DMS153 treated with DMSO at 0.1 percent for 48 hours (cell line): ENCODE measurements at regions not wholly inside any gene's neighbourhood (a gene's known extent, or its start where the extent isn't known, plus 50 kb on each side); places are given as distances from the start of the nearest gene placed in this dataset.

Experiments used
- DNase-seq: peaks from one replicate; lab custom pipeline; 2025; ENCODE audit not compliant: unreplicated experiment; lab: John Stamatoyannopoulos, UW

DNA sequence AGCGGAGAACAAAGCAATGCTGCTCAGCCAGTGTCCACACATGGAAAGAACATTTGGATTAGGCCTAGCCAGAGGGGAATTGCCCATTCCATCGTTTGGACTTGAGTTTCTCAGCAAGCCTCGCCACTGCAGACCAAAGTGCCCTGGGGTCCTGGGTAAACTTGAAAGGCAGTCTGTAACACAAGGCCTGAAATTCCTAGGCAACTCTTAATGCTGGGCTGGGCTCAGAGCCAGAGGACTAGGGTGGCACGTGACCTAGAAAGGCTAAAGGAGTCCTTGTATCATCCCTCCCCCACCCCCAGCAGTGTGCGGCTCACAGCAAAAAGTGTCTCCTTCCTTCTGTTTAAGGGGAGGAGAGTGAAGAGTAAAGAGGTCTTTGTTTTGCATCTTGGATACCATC lies 210.4 kb upstream of the ARX start:
- no peak for DNase-seq

- DNase-seq = no peak
Measured at GRCh38 chrX:25219480-25219879, 203.7 kb upstream of the ARX start.

DNA sequence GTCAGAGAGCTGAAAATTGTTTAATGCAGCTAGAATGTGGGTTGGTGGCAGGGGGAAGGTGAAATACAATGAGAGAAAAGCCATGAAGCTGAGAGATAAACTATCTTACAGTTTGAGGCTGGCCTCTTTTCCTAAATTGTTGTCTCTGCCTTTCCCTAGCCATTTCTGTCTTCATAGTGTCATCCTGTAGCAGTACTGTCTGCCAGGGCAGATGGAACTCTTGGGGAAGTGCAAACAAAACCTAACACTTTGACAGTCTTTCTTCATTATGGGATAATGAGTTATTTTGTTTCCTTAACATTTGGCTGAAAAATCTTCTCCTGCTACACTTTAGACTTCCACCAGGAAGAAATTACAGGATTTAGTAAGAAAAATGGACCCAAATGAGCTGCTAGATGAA lies 197.8 kb upstream of the ARX start:
- no peak for DNase-seq

GRCh38 chrX:25207803-25208475 lies 192.2 kb upstream of the ARX start:
- no peak for DNase-seq

DNA sequence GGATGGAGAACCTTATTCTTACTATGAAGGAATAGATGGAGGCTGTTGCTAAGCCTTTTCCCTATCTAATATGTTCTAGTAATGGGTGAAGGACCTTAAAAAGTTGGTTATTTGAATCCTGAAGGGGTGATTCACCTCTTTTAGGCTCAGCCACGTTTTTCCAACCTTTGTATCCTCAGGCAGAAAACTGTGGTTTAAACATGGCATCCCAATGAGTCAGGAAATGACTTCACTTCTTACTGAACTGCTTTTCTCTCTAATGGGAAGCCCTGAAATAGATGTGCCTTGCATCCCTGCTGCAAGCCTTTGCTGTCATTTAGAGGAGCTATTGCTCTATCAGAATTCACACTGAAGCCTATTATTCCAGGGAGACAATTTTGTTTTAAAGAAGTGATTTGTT lies 191.0 kb upstream of the ARX start:
- no peak for DNase-seq

DNA sequence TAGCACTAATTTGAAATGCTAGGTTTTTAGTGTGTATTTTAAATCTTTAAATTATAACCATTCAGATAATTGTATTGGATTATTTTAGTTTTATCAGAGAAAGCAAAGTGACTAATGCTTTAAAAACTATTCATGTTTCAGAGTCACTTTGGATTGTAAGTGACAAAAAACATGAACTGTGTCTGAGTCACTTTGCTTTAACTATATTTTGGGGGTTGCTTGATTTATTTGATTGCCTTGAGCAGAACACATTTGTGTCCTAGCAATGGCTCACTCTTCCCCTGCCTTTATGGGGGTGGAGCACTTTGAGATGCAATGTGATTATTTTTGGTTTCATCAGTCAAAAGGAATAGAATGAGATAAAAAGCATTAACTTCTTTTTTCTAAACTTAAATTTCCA lies 188.4 kb upstream of the ARX start:
- DNase-seq = no peak

- DNase-seq = no peak
Measured at GRCh38 chrX:25202827-25203226, 187.1 kb upstream of the ARX start.

DNA sequence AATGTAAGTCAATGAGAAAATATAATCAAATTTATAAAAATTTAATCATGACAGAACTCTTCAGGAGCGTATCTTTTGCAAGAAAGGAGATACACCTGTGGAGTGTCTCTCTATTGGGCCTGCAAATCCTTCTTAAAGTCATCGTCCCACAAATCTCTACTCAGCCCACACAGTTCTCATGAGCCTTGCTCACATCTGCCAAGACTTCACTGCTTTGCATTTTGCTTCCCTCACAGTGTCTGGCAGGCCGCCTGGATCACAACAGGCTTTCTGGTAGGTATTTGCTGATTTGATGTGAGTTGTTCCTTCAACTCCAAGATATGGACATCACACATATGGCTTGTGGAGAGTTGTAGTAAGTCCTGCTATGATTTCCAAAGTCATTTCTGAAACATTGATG lies 183.1 kb upstream of the ARX start:
- DNase-seq = no peak

- DNase-seq = no peak
Measured at GRCh38 chrX:25198253-25198652, 182.5 kb upstream of the ARX start.

GRCh38 chrX:25196221-25196620 lies 180.5 kb upstream of the ARX start:
- DNase-seq = no peak

GRCh38 chrX:25191403-25191802 lies 175.6 kb upstream of the ARX start:
- no peak for DNase-seq

DNA sequence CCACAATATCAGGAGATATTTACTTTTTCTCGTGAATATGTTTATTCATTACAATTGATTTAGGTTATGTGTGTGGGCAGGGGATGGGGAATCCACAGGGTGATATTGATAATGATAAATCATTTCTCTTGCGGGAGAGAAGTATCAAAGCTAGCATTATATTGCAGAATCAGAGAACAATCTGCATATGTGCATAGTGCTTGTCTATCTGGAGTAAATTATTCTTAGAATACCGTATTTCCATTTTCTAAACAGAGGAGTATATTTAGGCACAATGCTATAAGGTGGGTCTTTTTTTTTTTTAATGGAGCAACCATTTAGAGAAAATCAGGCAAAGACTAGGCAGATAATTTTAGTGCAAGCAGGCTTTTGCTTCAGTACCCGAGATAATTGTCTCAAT lies 166.0 kb upstream of the ARX start:
- DNase-seq = no peak

DNA sequence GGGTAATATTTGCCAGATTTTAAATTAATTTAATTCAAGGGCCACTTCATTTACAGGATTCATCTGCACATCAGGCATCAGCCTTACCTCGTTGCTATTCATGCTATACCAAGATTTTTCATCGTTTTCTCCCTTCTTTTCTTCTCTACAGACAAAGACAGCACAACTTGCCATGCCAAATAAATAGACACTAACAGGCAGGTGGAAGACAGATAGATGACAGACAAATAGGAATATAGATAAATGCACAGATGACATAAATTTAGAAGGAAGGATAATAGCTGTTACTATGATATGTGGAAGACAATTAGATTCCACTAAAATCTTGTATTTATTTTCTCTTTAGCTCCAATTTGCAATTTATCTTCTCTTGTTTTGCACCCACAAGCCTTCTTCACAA lies 164.5 kb upstream of the ARX start:
- no peak for DNase-seq

DNA sequence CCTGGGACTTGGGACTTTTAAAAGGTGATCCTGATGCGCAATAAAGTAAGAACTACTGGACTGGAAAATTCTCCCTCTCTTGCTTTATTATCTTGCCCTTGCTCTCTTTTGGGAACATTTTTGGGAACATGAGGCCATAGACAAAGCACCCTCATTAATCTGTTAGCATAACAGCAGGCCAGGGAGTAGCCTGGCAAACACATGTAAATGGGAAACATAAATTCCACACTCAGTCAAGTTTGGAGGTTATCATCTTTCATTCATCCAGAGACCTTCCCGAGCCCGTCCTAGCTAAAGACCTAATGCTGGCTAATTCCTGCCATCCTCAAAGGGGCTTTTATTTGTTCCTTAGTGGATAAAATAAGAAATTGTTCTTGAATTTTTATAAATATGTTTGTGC lies 162.8 kb upstream of the ARX start:
- no peak for DNase-seq

DNA sequence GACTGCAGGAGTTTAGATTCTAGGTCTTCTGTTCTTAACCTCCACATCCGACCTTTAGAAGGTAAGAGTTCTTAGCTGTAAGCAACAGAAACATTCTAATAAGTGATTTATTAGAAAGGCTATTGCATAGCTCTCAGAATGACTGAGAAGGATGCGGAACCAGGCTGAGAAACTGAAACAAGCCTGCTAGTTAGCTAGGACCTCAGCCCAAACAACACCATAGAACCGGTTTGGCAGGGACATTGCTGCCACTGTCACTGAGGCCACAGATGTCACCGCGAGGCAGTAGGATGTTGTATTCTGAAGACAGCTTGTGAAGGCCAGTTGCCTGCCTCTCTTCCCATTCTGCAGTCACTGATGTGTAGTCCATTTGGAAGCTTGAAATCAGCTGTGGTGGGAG lies 160.0 kb upstream of the ARX start:
- no peak for DNase-seq

- DNase-seq = no peak
Measured at GRCh38 chrX:25175171-25175570, 159.4 kb upstream of the ARX start.

DNA sequence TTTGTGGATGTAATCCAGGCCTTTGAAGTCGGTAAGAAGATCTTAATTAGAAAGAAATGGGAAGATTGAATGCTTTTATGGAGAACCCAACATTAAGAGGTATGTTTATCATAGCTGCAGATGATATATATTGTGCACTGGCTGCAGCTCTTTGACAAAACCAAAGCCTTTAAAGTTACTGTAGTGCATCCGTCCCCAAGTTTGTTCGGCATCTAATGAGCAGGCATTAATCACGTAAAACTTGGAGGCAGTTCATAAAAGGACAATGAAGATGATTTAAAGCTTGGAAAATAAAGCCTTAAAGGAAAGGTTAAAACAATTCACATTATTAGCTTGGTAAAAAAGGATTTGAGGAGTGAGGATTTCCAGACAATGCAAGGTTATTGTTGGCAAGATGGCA lies 150.8 kb upstream of the ARX start:
- no peak for DNase-seq

DNA sequence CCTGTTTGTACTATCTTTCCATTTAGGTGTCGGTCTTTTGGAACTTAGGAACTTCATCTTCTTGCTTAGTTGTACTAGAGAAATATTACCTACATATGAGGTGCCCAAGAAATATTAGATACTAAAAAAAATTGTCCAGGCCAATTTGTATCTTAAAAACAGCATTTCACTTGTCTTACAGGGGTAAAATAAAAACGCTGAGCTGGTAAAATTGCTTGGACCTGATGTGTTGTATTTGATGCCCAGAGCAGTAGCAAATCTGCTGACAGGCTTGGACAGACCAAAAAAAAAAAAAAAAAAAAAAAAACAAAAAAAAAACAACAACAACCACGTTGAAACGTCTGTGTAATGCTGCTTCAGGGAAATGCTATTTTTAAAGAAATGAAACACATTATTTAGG lies 150.4 kb upstream of the ARX start:
- DNase-seq = no peak

- no peak for DNase-seq
Measured at GRCh38 chrX:25158635-25159034, 142.9 kb upstream of the ARX start.

DNA sequence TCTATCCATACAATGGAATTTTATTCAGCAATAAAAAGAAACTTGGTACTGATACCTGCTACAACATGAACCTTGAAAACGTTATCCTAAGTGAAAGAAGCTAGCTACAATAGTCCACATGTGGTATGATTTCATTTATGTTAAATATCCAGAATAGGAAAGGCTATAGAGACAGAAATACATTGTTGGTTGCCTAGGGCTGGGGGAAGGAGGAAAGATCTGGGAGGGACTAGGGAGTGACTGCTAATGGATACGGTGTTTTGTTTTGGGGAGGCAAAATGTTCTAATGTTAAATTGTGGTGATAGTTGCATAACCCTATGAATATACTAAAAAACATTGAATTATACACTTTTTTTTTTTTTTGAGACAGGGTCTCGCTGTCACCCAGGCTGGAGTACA lies 141.1 kb upstream of the ARX start:
- no peak for DNase-seq

GRCh38 chrX:25156323-25156722 lies 140.6 kb upstream of the ARX start:
- DNase-seq = no peak

GRCh38 chrX:25154168-25154567 lies 138.4 kb upstream of the ARX start:
- DNase-seq = peak; percentile 7

- DNase-seq = no peak
Measured at GRCh38 chrX:25151749-25152148, 136.0 kb upstream of the ARX start.
